Uterus (tissue), 2 donors: ENCODE measurements at regions not wholly inside any gene's neighbourhood (a gene's known extent, or its start where the extent isn't known, plus 50 kb on each side); places are given as distances from the start of the nearest gene placed in this dataset.

Experiments
- CTCF ChIP-seq, 4 experiments: fragments of 200-600 bp in 2 of 4; fragments of 450-650 bp in 2 of 4; sonication (generic) in 2 of 4; IDR thresholded peaks; one replicate each; pipeline ENCODE4 v1.5.1; 2016 to 2019; ENCODE audit warnings: antibody characterized with exemption in 4 of 4, mild to moderate bottlenecking in 2 of 4, moderate library complexity in 1 of 4
- POLR2A ChIP-seq, 2 donors: fragments of 450-650 bp; IDR thresholded peaks; one replicate each; pipeline ENCODE4 v1.6.1; 2016; ENCODE audit warnings: antibody characterized with exemption in 2 of 2, mild to moderate bottlenecking in 1 of 2, moderate library complexity in 1 of 2

- TF ChIP-seq CTCF (IDR thresholded peaks at IDR 0.05) (no peak), POLR2A (IDR thresholded peaks at IDR 0.05) (no peak)
These were observed 295.6 kb upstream of the RASGRP1 start for GRCh38 chr15:38860253-38860652.
